Adrenal gland (tissue), 9 donors: ENCODE measurements at regions not wholly inside any gene's neighbourhood (a gene's known extent, or its start where the extent isn't known, plus 50 kb on each side); places are given as distances from the start of the nearest gene placed in this dataset.

Experiments
- DNase-seq, 7 donors: peaks; one replicate each; pipeline ENCODE4 v3.0.0-alpha.2; 2019 to 2020
- H3K27ac ChIP-seq, 5 donors: fragments of 200-600 bp; sonication (generic) in 4 of 5; 1 replicate in 3 of 5; 2 replicates in 2 of 5; pipeline versions ENCODE4 v1.5.1 to v1.8.0; 2016 to 2020; ENCODE audit warnings: mild to moderate bottlenecking in 1 of 5
- H3K27me3 ChIP-seq: fragments of 200-600 bp; 2 replicates; pipeline ENCODE4 v1.8.0; 2021
- H3K36me3 ChIP-seq, 2 donors: fragments of 200-600 bp; replicated peaks in 1 of 2; 1 replicate in 1 of 2; 2 replicates in 1 of 2; pipeline versions ENCODE4 v1.5.1 to v1.8.0; 2018 to 2022
- H3K4me1 ChIP-seq, 2 donors: fragments of 200-600 bp; replicated peaks in 1 of 2; 1 replicate in 1 of 2; 2 replicates in 1 of 2; pipeline versions ENCODE4 v1.5.1 to v1.8.0; 2018 to 2021
- H3K4me3 ChIP-seq, 4 donors: fragments of 200-600 bp; sonication (generic) in 3 of 4; one replicate each; pipeline ENCODE4 v1.5.1; 2016 to 2018
- H3K9me3 ChIP-seq, 3 donors: fragments of 200-600 bp; sonication (generic) in 1 of 3; replicated peaks in 1 of 3; 1 replicate in 2 of 3; 2 replicates in 1 of 3; pipeline versions ENCODE4 v1.5.1 to v1.8.0; 2016 to 2021
- POLR2A ChIP-seq, 2 donors: fragments of 450-650 bp; IDR thresholded peaks; one replicate each; pipeline ENCODE4 v1.6.1; 2017; ENCODE audit warnings: antibody characterized with exemption in 2 of 2, mild to moderate bottlenecking in 2 of 2, moderate library complexity in 1 of 2
- whole genome bisulfite sequencing, 4 donors: extraction: QIAGEN DNeasy Blood & Tissue Kit in 2 of 4; methylation state at CpG; one replicate each; pipeline versions ENCODE4 v1.1.5 to v1.1.7; 2013 to 2017; 5-methylcytosine and 5-hydroxymethylcytosine counted together
- intact Hi-C, 2 donors: fragments of 100-400 bp; cut with DNase I; formaldehyde crosslinking; loops; one replicate each; pipeline versions ENCODE4 v1.14.1 to v1.15.0; 2022 to 2023
- small RNA-seq, 2 donors: library from RNA; depleted of rRNA; stranded (forward); fragments of <200 nt; gene quantifications; one replicate each; pipeline ENCODE3, GENCODE V24; 2016
- TF ChIP-seq, protein P1 (sequence below), 6 experiments: fragments of 450-650 bp in 4 of 6; fragments of 200-600 bp in 2 of 6; sonication (generic) in 1 of 6; IDR thresholded peaks; 1 replicate in 5 of 6; 2 replicates in 1 of 6; pipeline versions ENCODE4 v1.5.1 to v1.8.0; 2016 to 2021; ENCODE audit warnings: antibody characterized with exemption in 6 of 6, mild to moderate bottlenecking in 2 of 6, moderate library complexity in 1 of 6
- donor health status: healthy with polysubstance abuse.
- donor health status: Bipolar disorder and iron deficiency.
- donor health status: DM: yes; HTN: yes; CAD: no.
- donor health status: DM: no; HTN: no; CAD: no.
- donor health status: DM: no; HTN: no; CAD: no.

DNA sequence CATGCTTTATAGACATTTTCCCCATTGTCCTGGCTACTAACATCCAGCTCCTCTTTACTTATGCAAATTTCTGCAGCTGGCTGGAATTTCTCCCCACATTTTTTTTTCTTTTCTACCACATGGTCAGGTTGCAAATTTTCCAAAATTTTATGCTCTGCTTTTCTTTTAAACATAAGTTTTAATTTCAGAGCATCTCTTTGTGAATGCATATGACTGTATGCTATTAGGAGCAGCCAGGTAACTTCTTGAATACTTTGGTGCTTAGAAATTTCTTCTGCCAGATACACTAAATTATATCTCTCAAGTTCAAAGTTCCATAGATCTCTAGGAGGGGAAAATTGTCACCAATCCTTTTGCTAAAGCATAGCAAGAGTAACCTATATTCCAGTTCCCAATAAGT is 365.9 kb downstream of the LRFN5 start:
- Histone ChIP-seq H3K36me3 (no peaks in the 10 kb centered on the region), H3K9me3 (peaks cover 0 to 4% (median 0%) of the 10 kb centered on the region in 3 donors), H3K4me1 (no peaks in the 10 kb centered on the region), H3K4me3 (no peak overlapping the region), H3K27me3 (no peaks in the 10 kb centered on the region), H3K27ac (no peak overlapping the region)
- intact Hi-C loops, result no loop called here
- DNase-seq, result no peak
- TF ChIP-seq POLR2A (IDR thresholded peaks at IDR 0.05), result no peak
- TF ChIP-seq, protein P1, sequence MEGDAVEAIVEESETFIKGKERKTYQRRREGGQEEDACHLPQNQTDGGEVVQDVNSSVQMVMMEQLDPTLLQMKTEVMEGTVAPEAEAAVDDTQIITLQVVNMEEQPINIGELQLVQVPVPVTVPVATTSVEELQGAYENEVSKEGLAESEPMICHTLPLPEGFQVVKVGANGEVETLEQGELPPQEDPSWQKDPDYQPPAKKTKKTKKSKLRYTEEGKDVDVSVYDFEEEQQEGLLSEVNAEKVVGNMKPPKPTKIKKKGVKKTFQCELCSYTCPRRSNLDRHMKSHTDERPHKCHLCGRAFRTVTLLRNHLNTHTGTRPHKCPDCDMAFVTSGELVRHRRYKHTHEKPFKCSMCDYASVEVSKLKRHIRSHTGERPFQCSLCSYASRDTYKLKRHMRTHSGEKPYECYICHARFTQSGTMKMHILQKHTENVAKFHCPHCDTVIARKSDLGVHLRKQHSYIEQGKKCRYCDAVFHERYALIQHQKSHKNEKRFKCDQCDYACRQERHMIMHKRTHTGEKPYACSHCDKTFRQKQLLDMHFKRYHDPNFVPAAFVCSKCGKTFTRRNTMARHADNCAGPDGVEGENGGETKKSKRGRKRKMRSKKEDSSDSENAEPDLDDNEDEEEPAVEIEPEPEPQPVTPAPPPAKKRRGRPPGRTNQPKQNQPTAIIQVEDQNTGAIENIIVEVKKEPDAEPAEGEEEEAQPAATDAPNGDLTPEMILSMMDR (IDR thresholded peaks at IDR 0.05), result no peak

DNA sequence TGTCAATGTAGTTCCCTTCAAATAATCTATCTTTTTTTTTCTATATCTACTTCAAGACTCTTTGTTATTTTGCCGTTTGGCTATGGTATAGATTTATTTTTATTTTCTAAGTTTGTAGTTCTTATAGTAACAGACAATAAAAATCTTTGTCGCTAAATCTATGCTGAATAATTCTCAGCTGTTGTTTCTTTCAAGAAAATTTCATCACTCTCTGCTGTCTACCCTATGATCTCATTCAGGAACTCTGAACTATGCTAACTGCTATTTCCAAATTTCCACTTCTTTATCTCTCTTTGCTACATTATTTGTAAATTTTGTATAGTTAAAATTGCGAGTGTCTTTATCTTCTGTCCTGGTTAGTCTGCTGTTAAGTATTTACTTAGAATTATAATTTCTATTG is 353.6 kb downstream of the LRFN5 start:
- no peak overlapping the region for H3K27ac ChIP-seq
- H3K9me3 ChIP-seq, result no peaks in the 10 kb centered on the region
- H3K36me3 ChIP-seq, result no peaks in the 10 kb centered on the region
- H3K4me1 ChIP-seq, result no peaks in the 10 kb centered on the region
- no peak overlapping the region for H3K4me3 ChIP-seq
- DNase-seq, result no peak
- intact Hi-C loops, result no loop called here
- TF ChIP-seq POLR2A (IDR thresholded peaks at IDR 0.05), result no peak
- WGBS, 4 donors, result 56 to 72% (median 68%) methylated on average over 3 of the region's 3 CpGs
- no peaks in the 10 kb centered on the region for H3K27me3 ChIP-seq

DNA sequence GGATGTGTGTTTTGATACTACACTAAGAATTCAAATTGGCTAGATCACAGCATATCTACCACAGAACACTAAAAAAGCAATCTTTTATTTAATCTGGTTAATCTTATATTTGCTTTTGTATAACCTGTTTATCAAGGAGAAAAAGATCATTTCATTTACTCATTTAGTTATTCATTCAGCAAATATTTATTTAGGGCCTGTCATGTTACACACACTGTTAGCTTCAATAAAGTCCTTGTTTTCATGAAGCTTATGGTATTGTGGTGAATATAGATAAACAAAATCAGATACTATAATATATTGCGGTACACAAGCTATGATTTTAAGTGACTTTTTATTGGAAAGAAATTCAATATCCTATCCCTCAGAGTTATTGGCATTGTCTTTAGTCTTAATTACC is 350.8 kb downstream of the LRFN5 start:
- no peak overlapping the region for H3K27ac ChIP-seq
- no peaks in the 10 kb centered on the region for H3K27me3 ChIP-seq
- DNase-seq, result no peak
- intact Hi-C loops, result no loop called here
- WGBS, 4 donors, result 0 to 91% (median 26%) methylated on average over 1 of the region's 1 CpG
- no peaks in the 10 kb centered on the region for H3K9me3 ChIP-seq
- TF ChIP-seq, protein P1 (IDR thresholded peaks at IDR 0.05), result no peak
- TF ChIP-seq POLR2A (IDR thresholded peaks at IDR 0.05), result no peak
- no peaks in the 10 kb centered on the region for H3K4me1 ChIP-seq
- H3K36me3 ChIP-seq, result no peaks in the 10 kb centered on the region
- H3K4me3 ChIP-seq, result no peak overlapping the region

Small RNAs in the stretch of these regions (small RNA-seq; reads per million reads assigned to genes)
- gene AL163153.1 (0 reads per million in 2 donors), gene AL358913.1 (0 reads per million in 2 donors), gene AL442163.3 (0 reads per million in 2 donors)
